ENCODE measurements at regions not wholly inside any gene's neighbourhood (a gene's known extent, or its start where the extent isn't known, plus 50 kb on each side); places are given as distances from the start of the nearest gene placed in this dataset.

GRCh38 chr14:40713387-40713786 lies 893.3 kb upstream of the LRFN5 start:
- no peak overlapping the region for H3K27ac Mint-ChIP-seq
- Histone ChIP-seq H2BK20ac (ENCODE audit: low read depth, low read length, poor library complexity, severe bottlenecking) (no peak overlapping the region), H3K79me1 (ENCODE audit: insufficient read depth, low read depth, low read length, poor library complexity, severe bottlenecking) (no peaks in the 10 kb centered on the region), H3K4me1 (ENCODE audit: insufficient read depth, low read length) (no peaks in the 10 kb centered on the region), H3K27ac (ENCODE audit: insufficient read length, low read depth, low read length) (no peak overlapping the region), H3T11ph (ENCODE audit: low read length) (no peak overlapping the region), H4K91ac (ENCODE audit: insufficient read length, low read depth, low read length) (no peak overlapping the region), H2BK120ac (ENCODE audit: low read depth, low read length, poor library complexity, severe bottlenecking) (no peak overlapping the region), H4K8ac (replicated peaks; ENCODE audit: insufficient read length, low read depth, low read length) (no peak overlapping the region), H3K56ac (ENCODE audit: insufficient read length, low read depth, low read length) (no peak overlapping the region), H3K14ac (ENCODE audit: insufficient read depth, low read length) (no peak overlapping the region), H3K23me2 (ENCODE audit: insufficient read length, low read depth, low read length, poor library complexity, severe bottlenecking) (no peaks in the 10 kb centered on the region), H3K9me3 (ENCODE audit: control insufficient read depth, low read depth, low read length) (peaks cover 4% of the 10 kb centered on the region), H3K23ac (ENCODE audit: insufficient read length, low read depth, low read length) (no peak overlapping the region), H3K9ac (ENCODE audit: extremely low read depth, insufficient read length, low read length) (no peak overlapping the region), H2BK5ac (ENCODE audit: insufficient read length, low read length) (no peak overlapping the region), H4K20me1 (ENCODE audit: control insufficient read depth, insufficient read depth, insufficient read length) (no peaks in the 10 kb centered on the region), H3K4ac (ENCODE audit: low read depth, low read length) (no peak overlapping the region), H2AFZ (ENCODE audit: low read length) (no peak overlapping the region), H4K5ac (ENCODE audit: insufficient read length, low read depth, low read length) (no peak overlapping the region), H3K4me2 (ENCODE audit: insufficient read depth, insufficient read length, low read length) (no peak overlapping the region), H2BK12ac (ENCODE audit: insufficient read length, low read depth, low read length) (no peak overlapping the region), H3K18ac (ENCODE audit: insufficient read length, low read depth, low read length) (no peak overlapping the region), H2AK5ac (ENCODE audit: insufficient read length, low read length) (no peak overlapping the region), H3K79me2 (ENCODE audit: insufficient read depth, low read length) (no peaks in the 10 kb centered on the region), H2BK15ac (ENCODE audit: low read depth, low read length) (no peak overlapping the region), H3K27me3 (ENCODE audit: insufficient read depth, low read length) (no peaks in the 10 kb centered on the region)
- no peak overlapping the region for H3K4me3 Mint-ChIP-seq
- H3K27me3 Mint-ChIP-seq (ENCODE audit: low read depth): no peaks in the 10 kb centered on the region
- H3K36me3 Mint-ChIP-seq (ENCODE audit: insufficient read depth in 1 of 3, low read depth in 3 of 3): peaks cover 18 to 35% (median 26%) of the 10 kb centered on the region in 3 experiments
- peaks cover 35 to 41% of the 10 kb centered on the region in 2 experiments for H3K9me3 Mint-ChIP-seq
- TF ChIP-seq CTCF (conservative IDR thresholded peaks at IDR 0.05): no peak
- DNase-seq: no peak
- no CpG with 5 or more reads among the region's 5 CpGs for WGBS (ENCODE audit: extremely low coverage, insufficient read length, low lambda C conversion rate)
- no peaks in the 10 kb centered on the region for H3K4me1 Mint-ChIP-seq
